SK-N-SH (cell line): ENCODE measurements at regions not wholly inside any gene's neighbourhood (a gene's known extent, or its start where the extent isn't known, plus 50 kb on each side); places are given as distances from the start of the nearest gene placed in this dataset.

Source experiments
- CTCF ChIA-PET: fragments of 300-600, 350-600 bp; formaldehyde crosslinking; extraction: SDS; loops from one replicate; lab custom pipeline; 2021; lab: Yijun Ruan, JAX
- POLR2A ChIA-PET: fragments of 350-600 bp; sonication (Branson Sonifier 250); formaldehyde crosslinking; extraction: SDS; loops from one replicate; lab custom pipeline; 2020; ENCODE audit warnings: antibody characterized with exemption, inconsistent platforms; lab: Yijun Ruan, JAX
- DNase-seq: peaks from one replicate; pipeline ENCODE4 v3.0.0; 2012
- H2AFZ ChIP-seq: fragments of 200-600 bp; sonication (generic); 2 replicates; pipeline ENCODE4 v1.8.1; 2016; ENCODE audit warnings: antibody characterized with exemption, mild to moderate bottlenecking, low read depth
- H3F3A ChIP-seq: fragments of 200-600 bp; sonication (generic); replicated peaks from 2 replicates; pipeline ENCODE3; 2016; ENCODE audit warnings: antibody characterized with exemption, mild to moderate bottlenecking; ENCODE audit not compliant: insufficient read depth
- H3K27ac ChIP-seq, 2 experiments: fragments of 200-500 bp in 1 of 2; fragments of 200-600 bp in 1 of 2; sonication (Bioruptor generic) in 1 of 2; sonication (generic), shearing (Covaris generic) in 1 of 2; 2 replicates each; pipeline versions ENCODE4 v1.5.1 to v1.6.1; 2014 to 2016; ENCODE audit warnings: low read depth in 2 of 2, inconsistent platforms in 1 of 2, low read length in 1 of 2, mild to moderate bottlenecking in 1 of 2, mixed read lengths in 1 of 2
- H3K27me3 ChIP-seq: fragments of 200-600 bp; sonication (generic), shearing (Covaris generic); 2 replicates; pipeline ENCODE4 v1.6.1; 2016; ENCODE audit warnings: mixed run types; ENCODE audit not compliant: insufficient read depth
- H3K36me3 ChIP-seq, 2 experiments: fragments of 200-500 bp in 1 of 2; fragments of 200-600 bp in 1 of 2; sonication (Bioruptor generic) in 1 of 2; sonication (generic) in 1 of 2; replicated peaks in 1 of 2; 2 replicates each; pipeline versions ENCODE3 to v1.5.1; 2014 to 2016; ENCODE audit warnings: low read length in 1 of 2, mild to moderate bottlenecking in 1 of 2; ENCODE audit not compliant: insufficient read depth in 2 of 2, control insufficient read depth in 1 of 2
- H3K4me1 ChIP-seq, 2 experiments: fragments of 200-500 bp in 1 of 2; fragments of 200-600 bp in 1 of 2; sonication (Bioruptor generic) in 1 of 2; sonication (generic), shearing (Covaris generic) in 1 of 2; 2 replicates each; pipeline versions ENCODE4 v1.5.1 to v1.6.1; 2014 to 2016; ENCODE audit warnings: low read depth in 1 of 2, low read length in 1 of 2, mixed run types in 1 of 2; ENCODE audit not compliant: insufficient read depth in 2 of 2, control insufficient read depth in 1 of 2
- H3K4me2 ChIP-seq: fragments of 200-600 bp; sonication (generic), shearing (Covaris generic); 2 replicates; pipeline ENCODE4 v1.6.1; 2017; ENCODE audit warnings: mixed run types
- H3K4me3 ChIP-seq, 2 experiments: fragments of 200-500 bp in 1 of 2; fragments of 200-600 bp in 1 of 2; sonication (Bioruptor generic) in 1 of 2; sonication (generic), shearing (Covaris generic) in 1 of 2; 2 replicates each; pipeline versions ENCODE4 v1.5.1 to v1.8.1; 2014 to 2016; ENCODE audit warnings: low read depth in 2 of 2, inconsistent platforms in 1 of 2, low read length in 1 of 2, mild to moderate bottlenecking in 1 of 2, mixed read lengths in 1 of 2, moderate library complexity in 1 of 2
- H3K79me2 ChIP-seq: fragments of 200-600 bp; sonication (generic); 2 replicates; pipeline ENCODE4 v1.8.1; 2017; ENCODE audit warnings: mild to moderate bottlenecking; ENCODE audit not compliant: insufficient read depth
- H3K9ac ChIP-seq: fragments of 200-600 bp; sonication (generic); 2 replicates; pipeline ENCODE4 v1.6.1; 2017; ENCODE audit warnings: mixed run types
- H3K9me2 ChIP-seq: fragments of 200-600 bp; sonication (generic); 2 replicates; pipeline ENCODE4 v1.6.1; 2017; ENCODE audit warnings: mixed run types
- H3K9me3 ChIP-seq: fragments of 200-600 bp; sonication (generic); 2 replicates; pipeline ENCODE4 v1.6.1; 2017; ENCODE audit warnings: mixed run types, mild to moderate bottlenecking, moderate library complexity
- H4K20me1 ChIP-seq: fragments of 200-600 bp; sonication (generic); 2 replicates; pipeline ENCODE4 v1.6.1; 2017; ENCODE audit warnings: mild to moderate bottlenecking, mixed run types; ENCODE audit not compliant: insufficient read depth
- CHD2 ChIP-seq: fragments of 150-350 bp; IDR thresholded peaks from 2 replicates; pipeline ENCODE4 v1.6.1; 2018; ENCODE audit warnings: low read length; ENCODE audit not compliant: partially characterized antibody
- EP300 ChIP-seq, 2 experiments: IDR thresholded peaks; 2 replicates each; pipeline versions ENCODE4 v1.4.0 to v1.6.1; 2012; ENCODE audit warnings: borderline replicate concordance in 1 of 2, low read depth in 1 of 2, low read length in 1 of 2
- EZH2phosphoT487 ChIP-seq: fragments of 200-600 bp; sonication (generic); IDR thresholded peaks from 2 replicates; pipeline ENCODE4 v1.6.1; 2017; ENCODE audit warnings: low read depth, mixed run types, mild to moderate bottlenecking, antibody characterized with exemption, moderate library complexity, borderline replicate concordance
- IRF3 ChIP-seq: fragments of 150-350 bp; IDR thresholded peaks from 2 replicates; pipeline ENCODE4 v1.6.1; 2016; ENCODE audit warnings: mild to moderate bottlenecking, low read depth, low read length
- JUND ChIP-seq: IDR thresholded peaks from 2 replicates; pipeline ENCODE4 v1.4.0; 2012
- MAX ChIP-seq: IDR thresholded peaks from 2 replicates; pipeline ENCODE4 v1.4.0; 2012; ENCODE audit warnings: low read depth
- MXI1 ChIP-seq: IDR thresholded peaks from 2 replicates; pipeline ENCODE4 v1.6.1; 2012; ENCODE audit warnings: mild to moderate bottlenecking, low read depth, low read length, improper control_type of control experiment
- POLR2AphosphoS5 ChIP-seq: IDR thresholded peaks from 2 replicates; pipeline ENCODE4 v1.6.1; 2012; ENCODE audit warnings: low read depth, low read length
- RAD21 ChIP-seq: IDR thresholded peaks from 2 replicates; pipeline ENCODE4 v1.6.1; 2012; ENCODE audit warnings: mild to moderate bottlenecking, low read length
- RCOR1 ChIP-seq: fragments of 150-350 bp; IDR thresholded peaks from 2 replicates; pipeline ENCODE4 v1.6.1; 2017; ENCODE audit warnings: antibody characterized with exemption, low read length
- REST ChIP-seq: IDR thresholded peaks from 2 replicates; pipeline ENCODE4 v1.6.1; 2012; ENCODE audit warnings: mild to moderate bottlenecking, low read depth, low read length, moderate library complexity
- SMC3 ChIP-seq: IDR thresholded peaks from 2 replicates; pipeline ENCODE4 v1.6.1; 2012; ENCODE audit warnings: low read depth, low read length, improper control_type of control experiment
- TAF1 ChIP-seq: IDR thresholded peaks from 2 replicates; pipeline ENCODE4 v1.6.1; 2012; ENCODE audit warnings: low read depth, mild to moderate bottlenecking, low read length, moderate library complexity, borderline replicate concordance
- TCF12 ChIP-seq: IDR thresholded peaks from 2 replicates; pipeline ENCODE4 v1.4.0; 2012
- USF2 ChIP-seq: fragments of 150-350 bp; IDR thresholded peaks from 2 replicates; pipeline ENCODE4 v1.6.1; 2017; ENCODE audit warnings: antibody characterized with exemption, low read length, low read depth, borderline replicate concordance
- YY1 ChIP-seq: IDR thresholded peaks from 2 replicates; pipeline ENCODE4 v1.4.0; 2012; ENCODE audit warnings: low read depth, mild to moderate bottlenecking
- ZBTB33 ChIP-seq: IDR thresholded peaks from 2 replicates; pipeline ENCODE4 v1.4.0; 2012; ENCODE audit warnings: low read depth, borderline replicate concordance
- WGBS: methylation state at CpG from one replicate; pipeline ENCODE4 v1.1.6; 2017; ENCODE audit warnings: low lambda C conversion rate; 5-methylcytosine and 5-hydroxymethylcytosine counted together

GRCh38 chr4:160159457-160159856 is 1056.6 kb downstream of the RAPGEF2 start:
- H3K4me2 ChIP-seq, result no peak overlapping the region
- no peaks in the 10 kb centered on the region for H3K27me3 ChIP-seq
- no peaks in the 10 kb centered on the region for H3K79me2 ChIP-seq
- 58% methylated on average over 14 of the region's 15 CpGs for WGBS
- CTCF ChIA-PET, result no interaction called here
- TF ChIP-seq IRF3, result no peak
- TF ChIP-seq JUND, result no peak
- no peak for TF ChIP-seq MXI1
- no peak for TF ChIP-seq TCF12
- H3K4me1 ChIP-seq, result no peaks in the 10 kb centered on the region
- no peak for DNase-seq
- no peak overlapping the region for H3K27ac ChIP-seq
- no peak overlapping the region for H2AFZ ChIP-seq
- H3K9me2 ChIP-seq, result no peaks in the 10 kb centered on the region
- H3K36me3 ChIP-seq, result no peaks in the 10 kb centered on the region
- H3K9me3 ChIP-seq, result 0 out of 2 replicates have a peak, but pooled peaks cover 10% of the 10 kb centered on the region
- POLR2A ChIA-PET, result no interaction called here
- H3K4me3 ChIP-seq, result no peak overlapping the region
- H3K9ac ChIP-seq, result no peak overlapping the region
- no peaks in the 10 kb centered on the region for H4K20me1 ChIP-seq
- no peaks in the 10 kb centered on the region for H3F3A ChIP-seq

- Histone ChIP-seq H3K9ac (no peak overlapping the region), H4K20me1 (no peaks in the 10 kb centered on the region), H3K27me3 (no peaks in the 10 kb centered on the region), H3K79me2 (no peaks in the 10 kb centered on the region), H3K27ac (no peak overlapping the region), H3K9me2 (no peaks in the 10 kb centered on the region), H2AFZ (no peak overlapping the region), H3K4me2 (no peak overlapping the region), H3K4me1 (no peaks in the 10 kb centered on the region), H3K9me3 (0 out of 2 replicates have a peak, but pooled peaks cover 10% of the 10 kb centered on the region), H3K36me3 (no peaks in the 10 kb centered on the region), H3F3A (no peaks in the 10 kb centered on the region), H3K4me3 (no peak overlapping the region)
- 73% methylated on average over 1 of the region's 1 CpG for WGBS
- ChIA-PET CTCF (no interaction called here), POLR2A (no interaction called here)
- no peak for TF ChIP-seq MAX
- no peak for TF ChIP-seq ZBTB33
- no peak for TF ChIP-seq EP300 (IDR thresholded peaks at IDR 0.05; ENCODE audit: borderline replicate concordance in 1 of 2, low read depth in 1 of 2, low read length in 1 of 2)
- no peak for TF ChIP-seq SMC3
- no peak for TF ChIP-seq TCF12
- no peak for TF ChIP-seq USF2
- TF ChIP-seq EZH2phosphoT487, result no peak
- no peak for TF ChIP-seq POLR2AphosphoS5
- no peak for TF ChIP-seq YY1
- TF ChIP-seq RAD21, result no peak
- no peak for TF ChIP-seq TAF1
- TF ChIP-seq CHD2, result no peak
- no peak for TF ChIP-seq REST
- TF ChIP-seq RCOR1, result no peak
- no peak for DNase-seq
These were observed 1058.1 kb downstream of the RAPGEF2 start for GRCh38 chr4:160161026-160161425.
